OCI-LY1 (cell line): ENCODE measurements at regions not wholly inside any gene's neighbourhood (a gene's known extent, or its start where the extent isn't known, plus 50 kb on each side); places are given as distances from the start of the nearest gene placed in this dataset.

Experiments used
- H2AFZ ChIP-seq: fragments of 200-600 bp; sonication (generic), shearing (Covaris generic); 2 replicates; pipeline ENCODE4 v1.6.0; 2014; ENCODE audit warnings: antibody characterized with exemption, mild to moderate bottlenecking, low read length
- H3F3A ChIP-seq: fragments of 200-600 bp; sonication (generic), shearing (Covaris generic); 2 replicates; pipeline ENCODE4 v1.6.0; 2014; ENCODE audit warnings: mild to moderate bottlenecking, antibody characterized with exemption, low read length, moderate library complexity; ENCODE audit not compliant: insufficient read depth
- H3K27ac ChIP-seq: fragments of 200-600 bp; sonication (generic); 2 replicates; pipeline ENCODE4 v1.5.1; 2014; ENCODE audit warnings: low read length, mixed run types, mild to moderate bottlenecking, low read depth; ENCODE audit not compliant: poor library complexity, severe bottlenecking
- H3K27me3 ChIP-seq: fragments of 200-600 bp; sonication (generic); 2 replicates; pipeline ENCODE4 v1.6.0; 2014; ENCODE audit warnings: antibody characterized with exemption, mild to moderate bottlenecking, low read length, moderate library complexity; ENCODE audit not compliant: insufficient read depth
- H3K36me3 ChIP-seq: fragments of 200-600 bp; sonication (generic); 2 replicates; pipeline ENCODE4 v1.6.1; 2014; ENCODE audit warnings: mild to moderate bottlenecking, antibody characterized with exemption, low read length, moderate library complexity, mixed read lengths; ENCODE audit not compliant: insufficient read depth
- H3K4me1 ChIP-seq: fragments of 200-600 bp; sonication (generic); 2 replicates; pipeline ENCODE4 v1.5.1; 2014; ENCODE audit warnings: mild to moderate bottlenecking, low read length, moderate library complexity; ENCODE audit not compliant: insufficient read depth, severe bottlenecking
- H3K4me2 ChIP-seq: fragments of 200-600 bp; sonication (generic), shearing (Covaris generic); 2 replicates; pipeline ENCODE4 v1.6.1; 2014; ENCODE audit warnings: low read length
- H3K4me3 ChIP-seq: fragments of 200-600 bp; sonication (generic); 2 replicates; pipeline ENCODE4 v1.5.1; 2014; ENCODE audit warnings: low read length, low read depth, mild to moderate bottlenecking, mixed read lengths; ENCODE audit not compliant: poor library complexity, severe bottlenecking
- H3K79me2 ChIP-seq: fragments of 200-600 bp; shearing (Covaris generic); 2 replicates; pipeline ENCODE4 v1.6.1; 2016; ENCODE audit warnings: mixed run types, low read length, mixed read lengths; ENCODE audit not compliant: insufficient read depth
- H3K9ac ChIP-seq: fragments of 200-600 bp; sonication (generic), shearing (Covaris generic); 2 replicates; pipeline ENCODE4 v1.6.1; 2014; ENCODE audit warnings: mild to moderate bottlenecking, low read length, mixed read lengths
- H3K9me2 ChIP-seq: fragments of 200-600 bp; sonication (generic), shearing (Covaris generic); 2 replicates; pipeline ENCODE4 v1.6.1; 2014; ENCODE audit warnings: low read depth, mild to moderate bottlenecking, low read length, mixed read lengths
- H3K9me3 ChIP-seq: fragments of 200-600 bp; shearing (Covaris generic); 2 replicates; pipeline ENCODE4 v1.6.1; 2014; ENCODE audit warnings: low read length, mixed read lengths
- H4K20me1 ChIP-seq: fragments of 200-600 bp; sonication (generic), shearing (Covaris generic); 2 replicates; pipeline ENCODE4 v1.6.0; 2016; ENCODE audit warnings: mild to moderate bottlenecking, low read length; ENCODE audit not compliant: insufficient read depth
- EZH2 ChIP-seq: fragments of 200-600 bp; sonication (generic), shearing (Covaris generic); IDR thresholded peaks from 2 replicates; pipeline ENCODE4 v1.8.0; 2017; ENCODE audit warnings: borderline replicate concordance, mixed run types, mild to moderate bottlenecking, antibody characterized with exemption, low read length, moderate library complexity, mixed read lengths
- TF ChIP-seq, protein P1 (sequence below): fragments of 200-600 bp; sonication (generic), shearing (Covaris generic); IDR thresholded peaks from 2 replicates; pipeline ENCODE4 v1.5.1; 2017; ENCODE audit warnings: mild to moderate bottlenecking, antibody characterized with exemption, low read length, moderate library complexity, mixed read lengths

DNA sequence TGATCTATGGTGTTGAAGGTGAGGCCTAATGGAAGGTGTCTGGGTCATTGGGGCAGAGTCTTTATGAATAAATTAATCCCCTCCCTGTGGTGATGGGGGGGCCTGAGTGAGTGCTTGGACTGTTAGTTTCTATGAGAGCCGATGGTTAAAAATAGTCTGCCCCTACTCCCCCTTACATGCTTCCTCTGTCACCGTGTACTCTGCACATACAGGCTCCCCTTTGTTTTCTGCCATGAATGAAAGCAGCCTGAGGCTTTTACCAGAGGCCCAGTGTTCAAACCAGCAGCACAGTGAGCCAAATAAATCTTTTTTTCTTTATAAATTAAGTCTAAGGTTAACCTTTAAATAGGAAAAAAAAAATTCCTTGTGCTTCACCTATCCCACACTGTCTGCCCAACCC is 657.0 kb downstream of the AMY1C start:
- Histone ChIP-seq H3K9me2 (no peaks in the 10 kb centered on the region), H2AFZ (no peak overlapping the region), H3K9ac (no peak overlapping the region), H3K36me3 (no peaks in the 10 kb centered on the region), H3K9me3 (no peaks in the 10 kb centered on the region), H3K27me3 (no peaks in the 10 kb centered on the region), H3K4me3 (no peak overlapping the region), H3K4me2 (no peak overlapping the region), H3K27ac (no peak overlapping the region), H4K20me1 (no peaks in the 10 kb centered on the region), H3F3A (no peaks in the 10 kb centered on the region), H3K79me2 (no peaks in the 10 kb centered on the region), H3K4me1 (peaks cover under 1% of the 10 kb centered on the region)
- TF ChIP-seq, protein P1, sequence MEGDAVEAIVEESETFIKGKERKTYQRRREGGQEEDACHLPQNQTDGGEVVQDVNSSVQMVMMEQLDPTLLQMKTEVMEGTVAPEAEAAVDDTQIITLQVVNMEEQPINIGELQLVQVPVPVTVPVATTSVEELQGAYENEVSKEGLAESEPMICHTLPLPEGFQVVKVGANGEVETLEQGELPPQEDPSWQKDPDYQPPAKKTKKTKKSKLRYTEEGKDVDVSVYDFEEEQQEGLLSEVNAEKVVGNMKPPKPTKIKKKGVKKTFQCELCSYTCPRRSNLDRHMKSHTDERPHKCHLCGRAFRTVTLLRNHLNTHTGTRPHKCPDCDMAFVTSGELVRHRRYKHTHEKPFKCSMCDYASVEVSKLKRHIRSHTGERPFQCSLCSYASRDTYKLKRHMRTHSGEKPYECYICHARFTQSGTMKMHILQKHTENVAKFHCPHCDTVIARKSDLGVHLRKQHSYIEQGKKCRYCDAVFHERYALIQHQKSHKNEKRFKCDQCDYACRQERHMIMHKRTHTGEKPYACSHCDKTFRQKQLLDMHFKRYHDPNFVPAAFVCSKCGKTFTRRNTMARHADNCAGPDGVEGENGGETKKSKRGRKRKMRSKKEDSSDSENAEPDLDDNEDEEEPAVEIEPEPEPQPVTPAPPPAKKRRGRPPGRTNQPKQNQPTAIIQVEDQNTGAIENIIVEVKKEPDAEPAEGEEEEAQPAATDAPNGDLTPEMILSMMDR = no peak
- no peak for TF ChIP-seq EZH2

DNA sequence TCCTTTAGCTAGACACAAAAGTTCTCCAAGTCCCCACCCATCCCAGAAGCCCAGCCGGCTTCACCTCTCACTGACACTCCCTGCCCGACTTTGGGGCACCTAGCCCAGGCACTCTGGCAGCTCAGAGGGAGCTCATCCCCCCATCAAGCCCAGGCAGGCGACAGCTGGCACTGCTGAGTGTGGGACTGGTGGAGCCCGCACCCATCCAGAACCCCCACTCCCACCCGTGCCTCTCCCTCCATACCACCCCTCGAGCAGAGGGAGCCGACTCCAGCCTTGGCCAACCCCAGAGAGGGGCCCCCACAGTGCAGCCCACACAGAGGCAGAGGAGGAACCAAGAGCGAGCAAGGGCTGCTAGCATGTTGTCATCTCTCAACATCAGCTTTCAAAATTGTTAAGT is 658.6 kb downstream of the AMY1C start:
- H3F3A ChIP-seq = no peaks in the 10 kb centered on the region
- no peak overlapping the region for H3K9ac ChIP-seq
- H4K20me1 ChIP-seq = no peaks in the 10 kb centered on the region
- H2AFZ ChIP-seq = no peak overlapping the region
- H3K36me3 ChIP-seq = no peaks in the 10 kb centered on the region
- no peak overlapping the region for H3K27ac ChIP-seq
- no peaks in the 10 kb centered on the region for H3K9me3 ChIP-seq
- no peak for TF ChIP-seq EZH2
- TF ChIP-seq, protein P1 = no peak
- no peak overlapping the region for H3K4me2 ChIP-seq
- no peaks in the 10 kb centered on the region for H3K4me1 ChIP-seq
- no peaks in the 10 kb centered on the region for H3K9me2 ChIP-seq
- no peaks in the 10 kb centered on the region for H3K27me3 ChIP-seq
- H3K79me2 ChIP-seq = no peaks in the 10 kb centered on the region
- H3K4me3 ChIP-seq = no peak overlapping the region

GRCh38 chr1:104435255-104435654 is 685.6 kb downstream of the AMY1C start:
- no peaks in the 10 kb centered on the region for H3K79me2 ChIP-seq
- H4K20me1 ChIP-seq = no peaks in the 10 kb centered on the region
- H3F3A ChIP-seq = no peaks in the 10 kb centered on the region
- no peak overlapping the region for H3K4me2 ChIP-seq
- no peaks in the 10 kb centered on the region for H3K4me1 ChIP-seq
- H3K9ac ChIP-seq = no peak overlapping the region
- TF ChIP-seq, protein P1 = no peak
- no peak for TF ChIP-seq EZH2
- no peaks in the 10 kb centered on the region for H3K9me2 ChIP-seq
- no peaks in the 10 kb centered on the region for H3K9me3 ChIP-seq
- H3K4me3 ChIP-seq = no peak overlapping the region
- H3K27me3 ChIP-seq = no peaks in the 10 kb centered on the region
- no peak overlapping the region for H3K27ac ChIP-seq
- H2AFZ ChIP-seq = no peak overlapping the region
- H3K36me3 ChIP-seq = no peaks in the 10 kb centered on the region
